Large intestine (tissue), 3 donors: ENCODE measurements at regions not wholly inside any gene's neighbourhood (a gene's known extent, or its start where the extent isn't known, plus 50 kb on each side); places are given as distances from the start of the nearest gene placed in this dataset.

Experiments
- DNase-seq, 2 donors: peaks; one replicate each; pipeline versions ENCODE4 v3.0.0 to v3.0.0-alpha.2; 2013
- H3K27ac ChIP-seq: one replicate; pipeline ENCODE4 v1.5.1; 2013; ENCODE audit warnings: low read length
- H3K27me3 ChIP-seq: 2 replicates; pipeline ENCODE4 v1.6.1; 2013; ENCODE audit warnings: low read length; ENCODE audit not compliant: control insufficient read depth, insufficient read depth
- H3K36me3 ChIP-seq: 2 replicates; pipeline ENCODE4 v1.6.1; 2013; ENCODE audit warnings: low read length; ENCODE audit not compliant: control insufficient read depth, insufficient read depth
- H3K4me1 ChIP-seq: one replicate; pipeline ENCODE4 v1.6.1; 2013; ENCODE audit warnings: low read length; ENCODE audit not compliant: control insufficient read depth, insufficient read depth
- H3K4me3 ChIP-seq: one replicate; pipeline ENCODE4 v1.5.1; 2013; ENCODE audit warnings: low read length
- H3K9me3 ChIP-seq: one replicate; pipeline ENCODE4 v1.6.1; 2013; ENCODE audit warnings: mild to moderate bottlenecking, low read depth, low read length, moderate library complexity; ENCODE audit not compliant: control insufficient read depth
- WGBS: methylation state at CpG from one replicate; pipeline ENCODE4 v1.1.5; 2013; ENCODE audit warnings: low lambda C conversion rate; ENCODE audit not compliant: insufficient coverage; 5-methylcytosine and 5-hydroxymethylcytosine counted together

DNA sequence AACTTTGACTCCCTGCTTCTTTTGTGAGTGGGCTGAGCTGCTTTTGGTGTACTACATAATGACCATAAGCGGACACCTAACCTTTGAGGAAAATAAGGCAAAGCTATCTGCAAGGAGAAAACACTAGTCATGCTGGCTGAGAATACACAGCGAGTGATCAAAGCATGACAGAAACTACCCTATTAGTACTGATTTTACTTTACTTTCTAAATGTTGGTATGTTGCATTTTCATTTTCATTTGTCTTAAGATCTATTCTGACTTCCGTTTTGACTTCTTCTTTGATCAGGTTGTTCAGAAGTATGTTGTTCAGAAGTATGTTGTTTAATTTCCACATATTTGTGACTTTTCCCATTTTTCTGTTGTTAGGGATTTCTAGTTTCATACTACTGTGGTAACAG is 361.1 kb downstream of the TRAM1L1 start:
- no peaks in the 10 kb centered on the region for H3K36me3 ChIP-seq
- H3K27ac ChIP-seq: no peak overlapping the region
- no peaks in the 10 kb centered on the region for H3K9me3 ChIP-seq
- no peak for DNase-seq
- H3K27me3 ChIP-seq: no peaks in the 10 kb centered on the region
- WGBS: 100% methylated on average over 1 of the region's 3 CpGs
- no peak overlapping the region for H3K4me3 ChIP-seq
- H3K4me1 ChIP-seq: no peaks in the 10 kb centered on the region

DNA sequence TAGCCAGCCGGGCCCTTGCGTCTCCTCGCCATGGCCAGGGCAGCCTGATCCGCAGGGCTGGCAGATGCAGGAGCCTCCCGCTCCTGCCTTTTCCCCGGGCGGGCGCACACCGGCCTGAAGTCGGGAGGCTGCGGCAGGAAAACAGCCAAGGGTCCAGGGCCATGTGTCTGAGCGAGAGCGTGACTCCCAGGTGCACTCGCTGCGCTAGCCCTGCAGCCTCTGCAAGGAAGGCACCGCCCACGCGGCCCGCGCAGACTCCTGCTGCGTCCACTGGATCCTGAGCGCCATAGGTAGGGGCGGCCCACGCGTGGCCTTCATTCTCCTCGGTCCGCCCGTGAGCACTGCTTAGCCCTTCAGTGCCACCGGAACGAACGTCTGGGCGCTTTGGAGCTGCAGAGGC is 379.9 kb downstream of the TRAM1L1 start:
- DNase-seq: no peak
- Histone ChIP-seq H3K36me3 (no peaks in the 10 kb centered on the region), H3K9me3 (peaks cover 7% of the 10 kb centered on the region), H3K4me1 (no peaks in the 10 kb centered on the region), H3K27ac (no peak overlapping the region), H3K27me3 (no peaks in the 10 kb centered on the region), H3K4me3 (no peak overlapping the region)
- no CpG with 5 or more reads among the region's 32 CpGs for WGBS

DNA sequence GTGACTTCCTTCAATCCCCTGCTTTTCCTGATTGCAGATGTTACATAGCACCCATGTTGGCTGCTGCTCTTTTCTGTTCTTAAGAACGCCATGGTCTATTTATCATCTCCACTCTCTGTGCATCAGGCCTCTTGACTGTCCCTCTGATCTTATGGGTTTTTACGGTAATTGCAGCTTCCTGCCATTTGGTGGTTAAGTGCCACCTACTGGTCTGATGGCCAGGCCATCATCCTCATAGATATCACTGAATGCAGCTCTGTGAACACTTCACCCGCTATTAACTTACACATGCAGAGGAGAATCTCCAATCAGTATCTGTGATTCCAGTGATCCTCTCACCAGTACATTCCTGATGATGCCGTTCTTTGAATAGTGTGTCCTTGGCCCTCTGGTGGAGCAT is 382.4 kb downstream of the TRAM1L1 start:
- Histone ChIP-seq H3K27me3 (no peaks in the 10 kb centered on the region), H3K27ac (no peak overlapping the region), H3K9me3 (peaks cover 7% of the 10 kb centered on the region), H3K4me1 (no peaks in the 10 kb centered on the region), H3K36me3 (no peaks in the 10 kb centered on the region), H3K4me3 (no peak overlapping the region)
- 100% methylated on average over 3 of the region's 4 CpGs for WGBS
- DNase-seq: no peak

DNA sequence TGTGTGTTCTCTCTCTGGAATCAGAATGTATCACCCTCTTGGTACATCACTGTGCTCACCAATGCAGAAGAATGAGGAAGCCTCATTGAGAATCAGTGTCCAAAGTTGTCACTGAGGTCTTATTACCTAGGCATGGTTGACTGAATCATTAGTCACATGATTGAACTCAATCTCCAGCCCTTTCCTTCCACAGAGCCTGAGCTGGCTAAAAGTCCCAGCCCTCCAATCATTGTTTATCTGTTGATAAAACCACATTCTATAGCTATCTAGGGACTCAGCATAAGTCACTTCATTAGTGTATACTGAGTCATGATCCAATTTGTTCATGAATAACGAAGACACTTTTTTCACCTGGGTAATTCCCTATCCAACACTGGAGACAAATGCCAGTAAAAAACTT is 396.8 kb downstream of the TRAM1L1 start:
- WGBS: 100% methylated on average over 1 of the region's 1 CpG
- no peaks in the 10 kb centered on the region for H3K9me3 ChIP-seq

DNA sequence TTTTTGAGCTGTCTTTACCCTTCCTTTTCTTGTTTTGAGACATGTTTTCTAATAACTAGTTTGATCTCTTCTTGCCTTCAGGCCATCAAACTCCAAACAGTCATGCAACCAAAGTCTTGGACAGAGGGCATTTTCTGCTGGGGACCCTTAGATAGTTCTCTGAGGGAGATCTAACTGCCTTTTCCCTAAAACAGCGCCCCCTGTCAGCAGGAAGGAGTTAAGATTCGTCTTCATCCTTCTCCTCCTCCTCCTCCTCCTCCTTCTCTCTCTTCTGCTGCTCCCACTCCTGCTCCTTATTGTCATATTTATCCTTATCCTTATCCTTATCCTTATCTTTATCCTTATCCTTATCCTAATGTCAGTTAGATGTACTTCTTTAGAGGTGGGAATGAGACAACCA is 417.2 kb downstream of the TRAM1L1 start:
- DNase-seq: no peak
- H3K36me3 ChIP-seq: no peaks in the 10 kb centered on the region
- WGBS: 25% methylated on average over 1 of the region's 2 CpGs
- no peak overlapping the region for H3K27ac ChIP-seq
- no peak overlapping the region for H3K4me3 ChIP-seq
- no peaks in the 10 kb centered on the region for H3K4me1 ChIP-seq
- H3K9me3 ChIP-seq: no peaks in the 10 kb centered on the region
- no peaks in the 10 kb centered on the region for H3K27me3 ChIP-seq

More for the DNA sequence above, 396.8 kb downstream of the TRAM1L1 start:
- DNase-seq: no peak
- Histone ChIP-seq H3K4me1 (no peaks in the 10 kb centered on the region), H3K4me3 (no peak overlapping the region), H3K36me3 (no peaks in the 10 kb centered on the region), H3K27me3 (no peaks in the 10 kb centered on the region), H3K27ac (no peak overlapping the region)

DNA sequence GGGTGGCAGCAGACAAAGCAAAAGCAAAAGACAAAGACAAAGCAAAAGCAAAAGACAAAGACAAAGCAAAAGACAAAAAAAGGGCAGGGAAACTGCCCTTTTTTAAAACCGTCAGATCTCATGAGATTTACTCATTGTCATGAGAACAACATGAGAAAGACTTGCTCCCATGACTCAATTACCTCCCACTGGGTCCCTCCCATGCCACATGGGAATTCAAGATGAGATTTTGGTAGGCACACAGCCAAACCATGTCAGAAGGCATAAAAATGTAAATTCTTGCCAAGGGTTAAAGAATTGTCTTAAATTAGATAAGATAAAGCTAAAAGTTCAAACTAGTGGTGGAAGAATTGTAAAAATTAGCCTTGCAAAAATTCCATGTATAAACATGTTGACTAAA is 419.7 kb downstream of the TRAM1L1 start:
- H3K36me3 ChIP-seq: no peaks in the 10 kb centered on the region
- H3K9me3 ChIP-seq: no peaks in the 10 kb centered on the region
- DNase-seq: no peak
- H3K4me3 ChIP-seq: no peak overlapping the region
- WGBS: no CpG with 5 or more reads among the region's 1 CpG
- H3K27me3 ChIP-seq: no peaks in the 10 kb centered on the region
- no peak overlapping the region for H3K27ac ChIP-seq
- no peaks in the 10 kb centered on the region for H3K4me1 ChIP-seq

DNA sequence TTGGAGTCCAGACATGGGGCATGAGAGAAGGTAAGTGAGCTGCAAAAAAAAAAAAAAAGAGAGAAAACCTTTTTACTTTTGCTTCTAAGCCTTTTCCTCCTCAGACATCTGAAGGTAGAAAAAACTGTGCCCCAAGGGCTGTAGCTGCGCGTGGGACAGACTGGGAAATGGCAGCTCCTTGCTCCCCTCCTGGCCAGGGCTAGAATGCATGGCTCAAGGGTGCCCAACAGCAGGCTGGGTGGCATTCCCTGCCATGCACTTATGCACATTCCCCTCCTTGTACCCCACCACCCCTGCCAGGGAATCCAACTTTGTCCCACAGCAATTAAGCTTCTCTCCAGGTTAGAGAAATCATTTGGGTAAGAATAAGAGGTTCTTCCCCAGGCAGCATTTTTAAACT is 421.2 kb downstream of the TRAM1L1 start:
- Histone ChIP-seq H3K36me3 (no peaks in the 10 kb centered on the region), H3K9me3 (no peaks in the 10 kb centered on the region), H3K27me3 (no peaks in the 10 kb centered on the region), H3K4me3 (no peak overlapping the region), H3K4me1 (no peaks in the 10 kb centered on the region), H3K27ac (no peak overlapping the region)
- WGBS: no CpG with 5 or more reads among the region's 2 CpGs
- DNase-seq: no peak

DNA sequence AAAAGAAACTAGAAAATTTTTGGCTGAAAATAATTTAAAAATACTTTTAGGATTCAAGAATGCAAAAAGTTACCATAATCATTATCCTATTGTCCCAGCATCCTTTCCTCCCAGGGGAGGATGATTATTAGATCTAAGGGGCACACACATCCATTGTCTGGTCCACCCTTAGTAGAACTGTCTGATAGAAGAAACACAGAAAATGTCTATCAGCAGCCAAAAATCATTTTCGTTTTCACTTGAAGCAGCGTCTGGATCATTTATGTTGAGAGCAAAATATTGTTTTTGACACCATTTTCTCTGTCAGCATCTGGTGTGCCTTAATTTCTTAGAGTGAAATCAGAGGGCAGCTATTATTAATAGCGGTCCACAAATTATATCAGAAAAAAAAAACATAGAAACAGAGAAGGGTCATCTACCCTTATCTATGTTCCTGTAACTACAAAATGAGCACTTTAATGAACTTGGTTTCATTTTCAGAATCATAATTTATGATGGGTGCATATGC is 446.3 kb downstream of the TRAM1L1 start:
- Histone ChIP-seq H3K9me3 (no peaks in the 10 kb centered on the region), H3K4me3 (no peak overlapping the region), H3K27ac (no peak overlapping the region), H3K36me3 (no peaks in the 10 kb centered on the region), H3K27me3 (no peaks in the 10 kb centered on the region), H3K4me1 (no peaks in the 10 kb centered on the region)
- WGBS: 90% methylated on average over 2 of the region's 3 CpGs
- DNase-seq: no peak

DNA sequence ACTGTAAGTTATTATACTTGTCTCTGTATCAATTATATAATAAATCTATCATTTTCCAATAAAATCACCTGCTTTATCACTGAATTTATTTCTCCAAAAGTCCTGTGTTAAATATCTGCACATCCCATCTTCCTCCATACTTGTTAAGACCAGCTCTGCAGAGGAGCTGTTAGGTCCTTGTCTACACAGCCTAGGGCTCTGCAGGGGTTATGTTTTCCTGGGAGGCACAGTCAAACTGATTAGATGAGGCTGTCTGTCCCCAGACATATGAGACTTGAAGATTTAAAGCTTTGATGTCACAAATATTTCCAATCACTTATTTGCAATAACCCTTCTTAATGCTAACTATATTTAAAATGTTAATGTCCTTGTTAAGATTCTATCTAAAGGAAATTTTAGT is 446.8 kb downstream of the TRAM1L1 start:
- H3K27me3 ChIP-seq: no peaks in the 10 kb centered on the region
- H3K4me3 ChIP-seq: no peak overlapping the region
- no peaks in the 10 kb centered on the region for H3K36me3 ChIP-seq
- H3K4me1 ChIP-seq: no peaks in the 10 kb centered on the region
- DNase-seq: no peak
- H3K9me3 ChIP-seq: no peaks in the 10 kb centered on the region
- H3K27ac ChIP-seq: no peak overlapping the region

DNA sequence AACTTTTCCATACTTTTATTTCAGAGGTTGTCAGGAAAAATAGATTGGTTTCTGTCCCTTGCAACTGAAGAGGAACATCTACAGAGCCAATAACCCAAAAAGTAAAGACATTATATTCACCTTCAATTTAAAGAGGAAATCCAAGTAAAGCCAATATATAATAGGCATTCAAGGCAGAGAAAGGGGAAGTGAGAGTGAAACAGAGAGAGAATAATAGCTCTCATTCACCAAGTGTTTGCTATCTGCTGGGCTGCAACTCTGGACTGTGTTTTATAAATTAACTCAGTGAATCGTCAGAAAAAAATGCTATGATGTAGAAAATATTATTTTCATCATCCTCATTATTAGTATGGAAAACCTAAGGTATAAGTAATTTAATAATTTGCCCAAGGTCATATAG is 448.5 kb downstream of the TRAM1L1 start:
- H3K4me3 ChIP-seq: no peak overlapping the region
- H3K4me1 ChIP-seq: no peaks in the 10 kb centered on the region
- H3K27ac ChIP-seq: no peak overlapping the region
- no peaks in the 10 kb centered on the region for H3K9me3 ChIP-seq
- WGBS: no CpG with 5 or more reads among the region's 1 CpG
- no peaks in the 10 kb centered on the region for H3K27me3 ChIP-seq
- DNase-seq: no peak
- no peaks in the 10 kb centered on the region for H3K36me3 ChIP-seq

DNA sequence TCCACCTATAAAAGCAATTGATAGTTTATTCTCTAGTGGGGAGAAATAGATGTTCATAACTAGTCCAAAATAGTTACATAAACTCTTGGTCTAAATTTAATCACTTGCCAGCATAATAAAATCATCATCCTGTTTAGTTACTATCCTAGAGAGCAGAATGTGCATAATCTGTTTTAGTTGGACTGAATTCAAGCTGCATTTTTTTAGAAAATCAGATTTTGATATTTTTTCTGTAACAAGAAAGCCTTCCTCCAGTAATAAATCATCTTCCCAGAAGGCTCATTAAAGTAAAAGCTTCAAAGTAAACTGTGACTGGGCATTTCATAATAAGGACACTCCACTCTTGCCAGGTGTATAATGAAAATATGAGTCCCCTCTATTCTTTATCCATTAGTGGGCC is 453.1 kb downstream of the TRAM1L1 start:
- H3K27ac ChIP-seq: no peak overlapping the region
- H3K9me3 ChIP-seq: no peaks in the 10 kb centered on the region
- no peaks in the 10 kb centered on the region for H3K27me3 ChIP-seq
- no peak overlapping the region for H3K4me3 ChIP-seq
- no peaks in the 10 kb centered on the region for H3K4me1 ChIP-seq
- DNase-seq: no peak
- no peaks in the 10 kb centered on the region for H3K36me3 ChIP-seq
